Ectodermal cell (in vitro differentiated cells): ENCODE measurements at regions not wholly inside any gene's neighbourhood (a gene's known extent, or its start where the extent isn't known, plus 50 kb on each side); places are given as distances from the start of the nearest gene placed in this dataset.

Experiments
- H3K27ac ChIP-seq: 2 replicates; pipeline ENCODE4 v1.7.0; 2013; ENCODE audit warnings: mild to moderate bottlenecking, low read depth, low read length; ENCODE audit not compliant: insufficient read depth, poor library complexity, severe bottlenecking
- H3K27me3 ChIP-seq: 2 replicates; pipeline ENCODE4 v1.7.0; 2013; ENCODE audit warnings: mild to moderate bottlenecking, low read length; ENCODE audit not compliant: insufficient read depth, control insufficient read depth, poor library complexity, severe bottlenecking
- H3K36me3 ChIP-seq: one replicate; pipeline ENCODE4 v1.7.0; 2013; ENCODE audit warnings: low read length; ENCODE audit not compliant: control insufficient read depth, insufficient read depth
- H3K4me1 ChIP-seq: one replicate; pipeline ENCODE4 v1.7.0; 2013; ENCODE audit warnings: low read length; ENCODE audit not compliant: control insufficient read depth, insufficient read depth
- H3K4me3 ChIP-seq: 2 replicates; pipeline ENCODE4 v1.7.0; 2013; ENCODE audit warnings: low read depth, low read length, control low read depth; ENCODE audit not compliant: insufficient read depth
- H3K9me3 ChIP-seq: 2 replicates; pipeline ENCODE4 v1.7.0; 2013; ENCODE audit warnings: mild to moderate bottlenecking, low read length, moderate library complexity; ENCODE audit not compliant: control insufficient read depth
- WGBS, 2 experiments: methylation state at CpG; one replicate each; pipeline ENCODE4 v1.1.7; 2013; ENCODE audit warnings: missing lambda C conversion rate in 2 of 2; 5-methylcytosine and 5-hydroxymethylcytosine counted together

DNA sequence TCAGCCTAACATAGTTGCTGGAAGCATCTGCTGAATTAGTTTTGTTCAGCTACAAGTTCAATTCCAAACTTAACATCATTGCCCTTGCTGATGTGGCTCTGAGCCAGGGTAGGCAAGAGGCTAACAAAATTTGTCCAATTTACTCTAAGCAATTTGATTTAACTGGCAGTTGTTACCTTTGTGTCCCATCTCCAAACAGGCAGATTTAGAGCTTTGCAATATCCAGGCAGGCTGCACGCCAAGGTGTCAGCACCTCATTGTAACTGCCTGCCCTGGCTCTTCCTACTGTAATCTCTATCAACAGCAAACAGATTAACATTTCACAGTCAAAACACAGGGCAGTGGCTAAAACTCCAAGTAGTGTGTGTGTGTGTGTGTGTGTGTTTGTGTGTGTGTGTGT lies 2070.6 kb downstream of the PCDH7 start:
- no peaks in the 10 kb centered on the region for H3K36me3 ChIP-seq
- H3K4me3 ChIP-seq = no peak overlapping the region
- no peaks in the 10 kb centered on the region for H3K4me1 ChIP-seq
- H3K27me3 ChIP-seq = no peaks in the 10 kb centered on the region
- 82 to 95% methylated on average over 1 of the region's 1 CpG for WGBS, 2 experiments
- H3K9me3 ChIP-seq = no peaks in the 10 kb centered on the region
- no peak overlapping the region for H3K27ac ChIP-seq

DNA sequence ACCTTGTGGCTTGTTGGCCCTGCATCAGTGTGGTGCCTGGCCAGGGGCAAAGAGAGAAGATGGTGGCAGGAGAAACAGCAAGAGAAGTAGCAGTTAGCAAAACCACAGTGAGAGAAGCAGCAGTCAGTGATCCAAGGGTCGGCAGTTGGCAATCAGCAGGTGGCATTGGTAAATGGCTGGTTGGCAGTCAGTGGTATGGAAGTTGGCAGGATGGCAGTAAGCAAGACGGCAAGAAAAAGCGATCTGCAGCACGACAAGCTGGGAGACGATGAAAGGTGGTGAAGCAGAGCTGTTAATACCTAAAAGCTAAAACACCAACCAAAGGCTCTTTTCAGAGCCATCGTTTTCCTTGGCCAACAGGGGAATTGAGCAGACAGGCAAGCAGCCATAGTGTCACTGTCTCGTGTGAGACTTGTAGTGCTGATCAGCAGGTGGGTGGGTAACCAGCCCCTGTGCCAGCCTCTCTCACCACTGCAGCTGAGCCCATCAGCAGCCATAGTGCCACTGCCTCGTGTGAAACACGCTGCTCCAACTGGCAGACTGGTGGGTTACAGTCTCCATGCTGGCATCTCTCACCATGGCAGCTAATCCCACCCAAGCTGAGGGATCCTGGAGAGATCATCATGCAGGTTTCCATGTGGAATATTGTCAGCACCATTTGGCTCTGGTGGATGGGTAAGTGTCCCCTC lies 2078.4 kb downstream of the PCDH7 start:
- WGBS, 2 experiments = 94 to 95% methylated on average over 9 of the region's 9 CpGs
- Histone ChIP-seq H3K27ac (no peak overlapping the region), H3K4me1 (no peaks in the 10 kb centered on the region), H3K4me3 (no peak overlapping the region), H3K9me3 (no peaks in the 10 kb centered on the region), H3K27me3 (no peaks in the 10 kb centered on the region), H3K36me3 (no peaks in the 10 kb centered on the region)

DNA sequence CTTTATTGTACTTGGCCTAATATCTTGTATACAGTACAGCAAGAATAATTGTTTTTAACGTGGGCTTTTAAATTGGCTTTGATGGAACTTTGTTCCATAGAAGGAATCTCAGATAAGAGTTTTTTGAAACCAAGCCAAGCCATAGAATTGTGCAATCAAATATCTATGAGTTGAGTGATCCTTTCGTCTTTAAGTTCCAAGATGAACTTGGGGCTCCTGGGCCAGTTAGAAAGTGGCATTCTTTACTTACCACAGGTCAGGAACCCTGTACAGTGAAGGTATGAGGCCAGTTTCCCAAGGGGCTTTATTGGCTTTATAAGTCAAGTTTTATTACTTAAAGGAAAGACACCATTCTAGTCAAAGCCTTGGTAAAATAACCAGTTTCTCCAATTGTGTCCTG lies 2104.2 kb downstream of the PCDH7 start:
- Histone ChIP-seq H3K9me3 (no peaks in the 10 kb centered on the region), H3K36me3 (no peaks in the 10 kb centered on the region), H3K4me3 (no peak overlapping the region), H3K27me3 (no peaks in the 10 kb centered on the region), H3K4me1 (no peaks in the 10 kb centered on the region), H3K27ac (no peak overlapping the region)
- WGBS, 2 experiments = 91 to 92% methylated on average over 2 of the region's 2 CpGs

DNA sequence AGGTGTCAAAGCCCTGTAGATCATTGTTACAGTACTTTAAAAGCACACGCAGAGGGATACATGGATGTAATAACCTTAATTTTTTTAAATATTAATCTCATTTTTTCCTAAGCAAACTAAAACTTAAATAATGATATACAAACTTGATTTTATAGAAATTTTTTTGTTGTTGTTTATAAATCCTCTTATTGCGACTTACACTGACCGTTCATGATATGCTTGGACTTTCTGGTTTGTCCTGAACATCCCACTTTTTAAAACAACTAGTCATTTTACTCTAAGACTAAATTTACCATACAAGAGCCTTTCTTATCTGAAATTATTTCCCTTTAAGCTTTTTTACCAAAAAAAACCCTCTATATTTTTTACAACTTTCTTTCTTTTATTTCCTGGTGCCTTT lies 2106.0 kb downstream of the PCDH7 start:
- Histone ChIP-seq H3K4me1 (no peaks in the 10 kb centered on the region), H3K4me3 (no peak overlapping the region), H3K9me3 (no peaks in the 10 kb centered on the region), H3K27me3 (no peaks in the 10 kb centered on the region), H3K27ac (no peak overlapping the region), H3K36me3 (no peaks in the 10 kb centered on the region)
- WGBS, 2 experiments = 89 to 95% methylated on average over 2 to 3 of the region's 3 CpGs

DNA sequence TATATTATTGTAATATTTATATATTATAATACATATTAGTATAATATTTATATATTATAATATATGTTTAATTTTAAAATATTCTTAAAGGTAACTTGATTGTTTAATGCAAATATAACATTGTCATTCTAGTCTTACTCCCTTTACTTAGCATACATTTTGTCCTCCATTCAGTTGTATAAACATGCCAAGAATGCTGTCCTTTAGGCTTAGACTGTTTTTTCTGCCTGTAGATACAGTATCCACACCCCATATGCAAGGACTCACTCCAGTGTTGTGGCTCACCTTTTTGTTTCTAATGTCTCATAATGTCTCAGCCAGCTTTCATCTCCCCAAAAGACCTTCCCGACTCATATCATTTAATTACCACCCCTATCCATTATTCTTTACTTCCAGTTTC lies 2110.0 kb downstream of the PCDH7 start:
- H3K9me3 ChIP-seq = no peaks in the 10 kb centered on the region
- no peaks in the 10 kb centered on the region for H3K27me3 ChIP-seq
- no peaks in the 10 kb centered on the region for H3K4me1 ChIP-seq
- H3K36me3 ChIP-seq = no peaks in the 10 kb centered on the region
- WGBS, 2 experiments = 92 to 100% methylated on average over 1 of the region's 1 CpG
- no peak overlapping the region for H3K4me3 ChIP-seq
- H3K27ac ChIP-seq = no peak overlapping the region

DNA sequence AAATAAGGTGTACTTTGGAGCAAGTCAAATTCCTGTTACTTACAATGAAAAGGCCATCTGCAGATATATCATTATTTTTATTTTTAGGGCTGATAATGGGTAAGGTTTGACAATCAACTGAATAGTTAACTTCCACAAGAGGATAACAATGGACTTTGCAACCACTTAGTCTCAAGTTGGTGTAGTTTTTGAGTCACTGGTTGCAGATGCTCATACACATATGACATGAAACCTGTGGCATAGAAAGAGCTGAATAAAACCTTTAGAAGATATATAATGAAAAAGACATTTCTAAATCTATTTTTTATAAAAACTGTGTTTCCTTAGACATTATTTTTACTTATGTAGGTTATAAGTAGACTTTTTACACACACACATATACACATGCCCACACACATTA lies 2110.9 kb downstream of the PCDH7 start:
- H3K27me3 ChIP-seq = no peaks in the 10 kb centered on the region
- no peaks in the 10 kb centered on the region for H3K4me1 ChIP-seq
- no peaks in the 10 kb centered on the region for H3K9me3 ChIP-seq
- H3K27ac ChIP-seq = no peak overlapping the region
- no peaks in the 10 kb centered on the region for H3K36me3 ChIP-seq
- H3K4me3 ChIP-seq = no peak overlapping the region

DNA sequence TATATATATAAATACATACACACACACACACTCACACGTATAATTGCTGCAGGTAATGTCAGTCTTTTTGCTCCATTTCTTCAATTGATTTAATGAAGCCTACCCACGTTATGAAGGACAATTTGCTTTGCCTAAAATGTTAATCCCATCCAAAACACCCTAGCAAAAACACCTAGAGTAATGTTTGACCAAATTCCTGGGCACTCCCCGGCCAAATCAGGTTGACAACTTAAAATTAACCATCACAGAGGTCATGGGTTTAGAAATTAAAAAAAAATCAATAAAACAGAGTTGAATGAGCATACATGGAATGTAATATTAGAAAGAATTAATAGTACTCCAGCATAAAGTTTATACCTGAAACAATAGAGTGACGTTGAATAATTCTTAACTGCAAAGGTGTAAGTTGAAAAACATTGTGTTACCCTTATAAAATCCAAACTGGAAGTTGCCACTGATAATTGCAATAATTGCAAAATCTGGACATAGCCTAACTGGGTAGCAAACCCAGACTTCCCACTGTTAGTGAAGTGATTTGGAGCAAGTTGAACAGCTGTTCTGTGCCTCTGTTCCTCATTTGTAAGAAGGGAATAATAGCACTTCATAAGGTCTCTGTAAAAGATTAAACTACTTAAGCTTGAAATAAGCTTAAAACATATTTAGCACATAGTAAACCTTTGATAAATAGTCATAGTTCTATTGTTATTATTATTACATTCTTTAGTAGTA lies 2120.5 kb downstream of the PCDH7 start:
- no peak overlapping the region for H3K27ac ChIP-seq

DNA sequence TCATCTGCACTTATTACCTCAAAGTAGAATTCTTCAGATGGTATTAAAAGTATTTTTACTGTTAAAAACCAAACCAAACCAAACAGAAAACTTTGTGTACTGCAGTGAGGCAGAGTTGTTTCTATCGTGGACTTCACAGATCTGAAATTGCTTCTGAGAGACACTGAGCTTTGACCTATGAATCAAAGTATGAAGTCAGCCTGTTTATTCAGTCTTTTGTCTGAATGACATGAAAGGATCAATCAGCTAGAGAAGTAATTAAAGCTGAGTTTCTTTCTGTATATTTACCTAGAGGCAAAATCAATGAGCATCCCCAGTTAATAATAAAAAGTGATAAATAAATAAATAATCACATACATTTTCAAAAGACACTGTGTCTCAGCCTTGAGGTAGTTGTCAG lies 2121.0 kb downstream of the PCDH7 start:
- H3K27me3 ChIP-seq = no peaks in the 10 kb centered on the region
- H3K9me3 ChIP-seq = no peaks in the 10 kb centered on the region
- no peaks in the 10 kb centered on the region for H3K36me3 ChIP-seq
- no peaks in the 10 kb centered on the region for H3K4me1 ChIP-seq
- H3K4me3 ChIP-seq = no peak overlapping the region
- no peak overlapping the region for H3K27ac ChIP-seq
- WGBS, 2 experiments = 97 to 100% methylated on average over 1 of the region's 1 CpG

More for the DNA sequence above, 2120.5 kb downstream of the PCDH7 start:
- Histone ChIP-seq H3K36me3 (no peaks in the 10 kb centered on the region), H3K4me1 (no peaks in the 10 kb centered on the region), H3K9me3 (no peaks in the 10 kb centered on the region), H3K27me3 (no peaks in the 10 kb centered on the region), H3K4me3 (no peak overlapping the region)
- 84 to 96% methylated on average over 3 to 4 of the region's 4 CpGs for WGBS, 2 experiments

DNA sequence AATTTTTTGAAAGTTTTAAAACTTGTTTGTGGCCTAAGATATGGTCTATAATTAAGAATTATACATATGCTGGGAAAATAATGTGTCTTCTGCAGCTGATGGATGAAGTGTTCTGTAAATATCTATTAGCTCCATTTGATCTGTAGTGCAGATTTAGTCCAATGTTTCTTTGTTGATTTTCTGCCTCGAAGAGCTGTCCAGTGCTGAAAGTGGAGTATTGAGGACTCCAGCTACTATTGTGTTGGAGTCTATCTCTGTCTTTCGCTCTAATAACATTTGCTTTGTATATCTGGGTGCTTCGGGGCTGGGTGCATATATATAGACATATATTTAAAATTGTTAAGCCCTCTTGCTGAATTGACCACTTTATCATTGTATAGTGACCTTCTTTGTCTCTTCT lies 2127.3 kb downstream of the PCDH7 start:
- no peaks in the 10 kb centered on the region for H3K9me3 ChIP-seq
- 82 to 92% methylated on average over 1 to 2 of the region's 3 CpGs for WGBS, 2 experiments
- H3K27me3 ChIP-seq = no peaks in the 10 kb centered on the region
- H3K27ac ChIP-seq = no peak overlapping the region
- H3K4me1 ChIP-seq = no peaks in the 10 kb centered on the region
- H3K36me3 ChIP-seq = no peaks in the 10 kb centered on the region
- no peak overlapping the region for H3K4me3 ChIP-seq

DNA sequence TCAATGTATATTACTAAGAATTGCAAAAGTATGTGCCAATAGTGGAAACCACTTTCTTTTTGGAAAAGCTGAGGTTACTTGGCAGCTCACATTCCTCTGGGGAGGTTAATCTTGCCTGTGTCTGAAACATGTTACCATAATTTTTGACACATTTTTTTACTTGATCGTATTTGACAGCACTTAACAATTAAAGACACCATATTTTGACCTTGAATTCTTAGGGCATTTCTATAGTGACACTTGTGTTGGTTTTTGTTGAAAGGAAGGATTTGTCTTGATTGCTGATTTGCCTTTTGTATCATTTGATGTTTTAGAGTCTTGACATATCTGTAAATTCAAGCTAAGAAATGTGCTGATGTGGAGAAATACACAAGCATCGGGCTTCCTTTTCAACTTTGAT lies 2135.5 kb downstream of the PCDH7 start:
- no peak overlapping the region for H3K27ac ChIP-seq
- H3K4me3 ChIP-seq = no peak overlapping the region
- no peaks in the 10 kb centered on the region for H3K36me3 ChIP-seq
- H3K4me1 ChIP-seq = no peaks in the 10 kb centered on the region
- H3K9me3 ChIP-seq = no peaks in the 10 kb centered on the region
- no peaks in the 10 kb centered on the region for H3K27me3 ChIP-seq
- 88 to 97% methylated on average over 1 to 2 of the region's 2 CpGs for WGBS, 2 experiments
